SKM-1 (cell line): ENCODE measurements at regions not wholly inside any gene's neighbourhood (a gene's known extent, or its start where the extent isn't known, plus 50 kb on each side); places are given as distances from the start of the nearest gene placed in this dataset.

Source experiments
- DNase-seq: peaks from one replicate; lab custom pipeline; 2025; ENCODE audit not compliant: unreplicated experiment; lab: John Stamatoyannopoulos, UW

- DNase-seq: no peak
Observed at GRCh38 chrX:96311366-96311765, 373.3 kb upstream of the DIAPH2 start.

GRCh38 chrX:96314985-96315384, 369.7 kb upstream of the DIAPH2 start:
- no peak for DNase-seq

- DNase-seq: no peak
Observed at GRCh38 chrX:96361844-96362243, 322.8 kb upstream of the DIAPH2 start.

- peak; percentile 10 for DNase-seq
Observed at GRCh38 chrX:96372313-96373046, 312.2 kb upstream of the DIAPH2 start.

GRCh38 chrX:96373047-96373355, 311.6 kb upstream of the DIAPH2 start:
- DNase-seq: no peak

GRCh38 chrX:96376266-96376665, 308.4 kb upstream of the DIAPH2 start:
- no peak for DNase-seq

- DNase-seq: no peak
Observed at GRCh38 chrX:96379951-96380350, 304.7 kb upstream of the DIAPH2 start.

- DNase-seq: no peak
Observed at GRCh38 chrX:96382018-96382417, 302.6 kb upstream of the DIAPH2 start.

- DNase-seq: no peak
Observed at GRCh38 chrX:96383428-96383827, 301.2 kb upstream of the DIAPH2 start.

- no peak for DNase-seq
Observed at GRCh38 chrX:96386325-96386724, 298.3 kb upstream of the DIAPH2 start.

GRCh38 chrX:96386981-96387380, 297.7 kb upstream of the DIAPH2 start:
- DNase-seq: no peak

GRCh38 chrX:96387801-96388200, 296.8 kb upstream of the DIAPH2 start:
- no peak for DNase-seq

GRCh38 chrX:96389281-96390047, 295.2 kb upstream of the DIAPH2 start:
- DNase-seq: no peak

GRCh38 chrX:96394598-96394997, 290.0 kb upstream of the DIAPH2 start:
- no peak for DNase-seq

- no peak for DNase-seq
Observed at GRCh38 chrX:96403446-96403845, 281.2 kb upstream of the DIAPH2 start.

GRCh38 chrX:96405842-96406241, 278.8 kb upstream of the DIAPH2 start:
- DNase-seq: no peak

- DNase-seq: no peak
Observed at GRCh38 chrX:96407072-96407471, 277.6 kb upstream of the DIAPH2 start.

- no peak for DNase-seq
Observed at GRCh38 chrX:96407501-96407900, 277.1 kb upstream of the DIAPH2 start.

GRCh38 chrX:96407981-96408380, 276.7 kb upstream of the DIAPH2 start:
- DNase-seq: no peak

- DNase-seq: no peak
Observed at GRCh38 chrX:96410927-96411326, 273.7 kb upstream of the DIAPH2 start.

- no peak for DNase-seq
Observed at GRCh38 chrX:96417695-96418094, 266.9 kb upstream of the DIAPH2 start.

GRCh38 chrX:96424007-96424406, 260.6 kb upstream of the DIAPH2 start:
- no peak for DNase-seq

GRCh38 chrX:96425200-96425599, 259.4 kb upstream of the DIAPH2 start:
- peak; percentile 56 for DNase-seq
